AG08396 (cell line): ENCODE measurements at regions not wholly inside any gene's neighbourhood (a gene's known extent, or its start where the extent isn't known, plus 50 kb on each side); places are given as distances from the start of the nearest gene placed in this dataset.

Source experiments
- DNase-seq: peaks from one replicate; pipeline ENCODE4 v3.0.0; 2012; ENCODE audit warnings: low spot score, mixed read lengths

- no peak for DNase-seq
Measured at GRCh38 chr1:4367230-4367777, 287.1 kb upstream of the AJAP1 start.

GRCh38 chr1:4369335-4369734 lies 285.1 kb upstream of the AJAP1 start:
- DNase-seq, result no peak

GRCh38 chr1:4371849-4372248 lies 282.6 kb upstream of the AJAP1 start:
- DNase-seq, result no peak

DNA sequence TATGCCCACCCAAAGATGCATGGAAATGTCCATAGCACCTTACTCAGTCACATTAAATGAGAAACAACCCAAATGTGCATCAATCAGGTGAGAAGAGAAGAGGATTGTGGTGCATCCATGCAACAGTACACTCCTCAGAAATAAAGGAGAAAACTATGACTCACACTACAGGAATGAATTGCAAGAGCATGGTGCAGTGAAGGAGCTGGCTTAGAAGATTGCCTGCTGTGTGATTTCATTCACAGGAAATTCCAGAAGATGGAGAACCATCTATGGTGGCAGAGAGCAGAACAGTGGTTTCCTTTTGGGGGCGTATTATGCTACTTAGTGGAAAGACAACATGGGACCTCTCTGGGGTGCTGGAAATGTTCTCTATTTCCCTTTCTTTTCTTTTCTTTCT lies 278.6 kb upstream of the AJAP1 start:
- DNase-seq, result no peak

GRCh38 chr1:4379451-4380175 lies 274.8 kb upstream of the AJAP1 start:
- DNase-seq, result no peak

DNA sequence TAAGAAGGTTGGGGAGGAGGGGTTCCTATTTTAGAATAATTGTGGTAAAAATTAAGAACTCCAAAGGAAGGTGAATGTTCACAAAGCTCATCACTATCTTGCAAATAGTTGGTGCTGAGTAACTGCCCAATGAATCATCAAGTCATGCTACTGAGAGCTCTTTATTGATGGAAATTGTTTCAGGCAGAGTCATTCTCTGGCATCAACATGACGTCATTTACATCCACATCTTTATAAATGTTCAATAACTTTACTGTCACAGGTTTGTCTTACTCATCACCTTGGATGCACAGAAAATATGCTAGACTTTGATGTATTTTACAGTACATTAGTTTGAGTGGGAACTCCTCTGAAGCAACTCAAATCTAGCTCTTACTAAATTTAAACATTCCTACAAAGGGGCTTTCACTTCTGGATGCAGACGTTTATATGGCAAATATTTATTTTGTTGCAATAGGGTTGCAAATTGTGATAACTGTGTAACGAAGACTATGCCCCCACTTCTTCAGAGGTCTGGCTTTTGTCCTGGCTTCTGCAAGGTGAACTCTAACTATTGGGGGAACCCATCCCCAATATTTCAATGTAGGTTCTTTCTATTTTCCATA lies 273.7 kb upstream of the AJAP1 start:
- no peak for DNase-seq

DNA sequence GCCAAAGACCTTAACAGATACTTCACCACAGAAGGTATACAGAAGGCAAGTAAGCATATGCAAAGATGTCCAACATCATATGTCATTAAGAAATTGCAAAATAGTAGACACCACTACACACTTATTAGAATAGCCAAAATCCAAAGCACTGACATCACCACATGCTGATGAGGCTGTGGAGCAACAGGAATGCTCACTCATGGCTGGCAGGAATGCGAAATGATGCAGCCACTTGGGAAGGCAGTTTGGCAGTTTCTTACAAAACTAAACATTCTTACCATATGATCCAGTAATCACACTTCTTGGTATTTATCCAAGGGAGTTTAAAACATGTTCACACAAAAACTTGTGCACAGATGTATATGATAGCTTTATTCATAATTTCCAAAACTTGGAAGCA lies 261.2 kb upstream of the AJAP1 start:
- no peak for DNase-seq

GRCh38 chr1:4394366-4394765 lies 260.0 kb upstream of the AJAP1 start:
- DNase-seq, result no peak

- no peak for DNase-seq
Measured at GRCh38 chr1:4395158-4395557, 259.3 kb upstream of the AJAP1 start.

DNA sequence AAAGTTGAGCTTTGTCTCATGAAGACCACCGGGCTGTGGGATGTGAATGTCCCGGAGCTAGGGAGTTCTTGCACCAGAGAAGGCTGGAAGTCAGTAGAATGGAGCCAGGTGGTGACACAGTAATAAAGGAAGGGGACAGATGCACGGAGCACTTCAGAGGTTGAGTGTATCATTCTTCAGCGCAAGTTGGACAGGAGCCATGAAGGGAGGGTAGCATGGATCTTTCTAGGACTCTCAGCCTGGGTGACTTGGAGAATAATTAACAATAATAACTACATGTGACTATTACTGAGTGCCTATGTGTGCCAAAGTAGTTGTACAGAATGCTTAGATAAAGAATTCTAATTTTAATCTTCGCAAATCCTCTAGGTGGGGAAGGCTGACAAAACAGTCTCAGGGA lies 258.7 kb upstream of the AJAP1 start:
- no peak for DNase-seq

- DNase-seq, result no peak
Measured at GRCh38 chr1:4396551-4396950, 257.9 kb upstream of the AJAP1 start.

GRCh38 chr1:4397196-4397595 lies 257.2 kb upstream of the AJAP1 start:
- no peak for DNase-seq

DNA sequence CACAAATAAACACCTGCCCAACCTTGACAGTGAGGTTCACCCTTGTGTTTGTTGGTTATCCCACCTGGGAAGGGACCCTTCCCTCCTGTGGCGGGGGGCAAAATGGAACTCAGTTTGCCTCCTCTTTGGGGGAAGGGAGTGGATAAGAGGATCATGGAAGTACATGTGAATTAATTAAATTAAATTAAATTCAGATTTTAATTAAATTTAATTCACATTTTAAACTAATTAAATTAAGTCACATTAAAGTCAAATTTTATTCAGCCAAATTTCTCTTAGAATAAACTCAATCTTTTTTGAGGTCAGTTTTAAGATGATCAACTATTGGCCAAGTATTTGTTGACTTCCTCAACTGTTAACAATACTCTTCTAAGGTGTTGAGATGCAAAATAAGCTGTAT lies 252.4 kb upstream of the AJAP1 start:
- DNase-seq, result no peak

DNA sequence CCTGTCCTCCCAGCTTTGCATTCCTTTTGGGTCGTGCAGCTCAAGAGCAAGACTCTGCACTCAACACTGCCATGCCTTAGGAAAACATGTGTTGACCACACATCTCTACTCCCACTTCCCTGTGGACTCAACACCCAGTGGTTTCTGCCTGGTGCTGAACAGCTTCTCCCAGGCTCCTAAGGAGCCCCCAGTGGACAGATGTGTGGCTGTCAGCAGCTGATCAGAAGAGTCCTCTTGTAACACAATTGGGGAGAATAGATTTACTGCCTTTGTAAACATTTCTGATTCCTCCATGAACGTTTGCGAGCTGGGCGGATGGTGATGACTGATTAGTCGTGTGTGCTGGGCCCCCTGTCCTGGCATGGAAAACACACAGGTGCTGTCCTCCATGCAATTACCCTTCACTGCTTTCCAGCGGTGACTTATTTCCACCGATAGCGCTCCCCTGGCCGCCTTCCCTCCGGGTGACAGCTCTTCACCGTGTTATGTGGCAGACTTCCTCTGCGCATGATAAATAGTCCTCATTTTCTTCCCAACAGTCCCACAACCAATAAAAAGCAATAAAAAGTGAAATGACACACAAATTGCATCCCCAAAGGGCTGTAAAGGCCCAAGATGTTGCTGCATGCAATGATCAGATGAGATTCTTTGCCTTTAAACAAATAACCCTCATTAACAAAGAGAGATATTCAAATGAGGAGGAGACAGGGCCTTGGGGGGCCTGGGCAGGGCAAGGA lies 249.4 kb upstream of the AJAP1 start:
- DNase-seq, result no peak

GRCh38 chr1:4407851-4408250 lies 246.6 kb upstream of the AJAP1 start:
- no peak for DNase-seq

- DNase-seq, result no peak
Measured at GRCh38 chr1:4408380-4408779, 246.0 kb upstream of the AJAP1 start.

- DNase-seq, result no peak
Measured at GRCh38 chr1:4411862-4412261, 242.5 kb upstream of the AJAP1 start.

DNA sequence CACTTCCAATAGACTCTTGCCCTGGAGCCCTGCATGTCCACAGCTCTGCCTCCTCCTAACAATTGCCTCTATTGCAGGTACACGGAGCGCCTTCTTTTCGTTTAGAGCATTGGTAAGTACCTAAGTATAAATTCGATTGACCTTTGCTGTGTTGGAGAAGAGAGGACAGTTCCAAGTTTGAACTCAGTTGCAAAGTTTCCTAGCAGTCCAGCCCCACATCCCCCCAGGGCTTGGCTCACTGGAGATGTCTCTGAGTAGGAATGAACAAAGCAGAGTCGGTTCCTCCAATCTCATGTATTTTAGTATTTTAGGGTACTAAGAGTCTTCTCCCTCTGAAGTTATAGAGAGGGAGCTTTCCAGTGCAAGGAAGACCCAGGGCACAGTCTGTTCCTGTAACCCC lies 238.9 kb upstream of the AJAP1 start:
- no peak for DNase-seq

DNA sequence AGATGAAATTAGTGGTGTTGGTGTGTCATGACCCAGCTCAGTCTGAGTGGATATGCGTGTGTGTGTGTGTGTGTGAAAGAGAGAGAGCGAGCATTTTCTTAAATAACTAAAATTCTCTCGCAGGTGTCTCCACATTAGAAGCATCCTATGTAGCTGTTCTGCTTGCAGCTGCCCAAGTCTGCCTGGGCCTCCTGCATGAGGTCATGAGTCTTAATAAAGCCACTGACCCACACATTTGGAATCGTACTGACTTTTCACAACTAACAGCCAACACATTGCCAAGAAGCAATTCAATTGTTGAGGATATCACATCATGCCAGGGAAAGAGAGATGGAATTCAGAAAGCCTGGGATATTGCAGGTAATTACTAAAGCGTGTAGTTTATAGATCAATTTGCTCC lies 238.2 kb upstream of the AJAP1 start:
- no peak for DNase-seq

- DNase-seq, result no peak
Measured at GRCh38 chr1:4418021-4418420, 236.4 kb upstream of the AJAP1 start.

DNA sequence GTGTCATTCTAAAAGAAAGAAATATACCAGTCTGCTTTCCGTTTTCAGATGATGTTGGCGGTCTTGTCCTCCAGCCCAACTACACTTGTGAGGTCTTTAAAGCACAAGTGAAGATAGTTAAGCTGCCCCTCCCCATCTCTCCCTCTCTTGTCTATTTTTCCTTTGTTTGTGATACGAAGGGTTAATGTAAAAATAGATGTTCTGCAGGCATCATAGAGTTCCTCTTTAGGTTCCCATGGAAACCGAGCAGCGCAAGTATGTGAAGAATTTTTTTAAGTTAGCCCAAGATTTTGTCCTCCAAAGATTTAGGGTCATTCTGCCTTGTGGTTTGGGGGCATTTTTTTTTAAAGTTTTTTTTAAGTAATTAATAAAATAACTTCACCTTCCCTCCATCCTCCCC lies 232.4 kb upstream of the AJAP1 start:
- no peak for DNase-seq

DNA sequence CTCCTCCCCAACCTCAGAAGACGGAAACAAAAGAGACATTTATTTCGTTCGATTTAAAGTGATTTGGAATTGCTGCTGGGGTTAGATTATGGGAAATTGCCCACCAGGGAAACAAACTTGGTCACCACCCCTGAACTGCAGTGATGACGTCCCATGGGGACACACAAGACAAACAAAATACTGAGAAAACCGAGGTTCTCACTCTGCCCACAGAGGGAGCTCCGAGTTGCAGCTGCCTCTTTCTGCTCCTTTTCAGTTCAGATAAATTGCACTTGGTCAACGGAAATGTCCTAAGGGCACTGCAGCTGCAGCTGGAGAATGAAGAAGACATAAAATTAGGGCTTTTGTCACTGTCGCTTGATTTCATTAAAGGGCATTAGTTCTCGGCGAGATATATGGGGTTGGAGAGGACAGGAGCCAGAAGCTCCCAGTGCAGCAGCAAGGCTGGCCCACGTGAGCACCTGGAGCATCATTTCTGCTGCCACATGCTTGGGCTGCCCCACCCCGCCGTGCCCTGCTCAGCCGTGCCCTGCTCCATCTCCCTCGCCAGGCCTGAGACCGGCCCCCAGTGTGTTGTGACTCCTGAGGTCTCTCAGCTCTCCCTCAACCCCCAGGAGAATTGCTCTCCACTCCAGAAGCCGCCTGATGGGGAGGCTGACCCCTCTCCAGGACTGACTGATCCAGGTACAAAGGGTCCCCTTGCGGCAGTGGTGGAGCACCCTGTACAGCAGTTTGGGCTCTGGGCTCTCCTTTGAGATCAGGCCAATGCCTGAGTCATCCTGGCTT lies 231.7 kb upstream of the AJAP1 start:
- no peak for DNase-seq
